HG03378 (cell line): ENCODE measurements at regions not wholly inside any gene's neighbourhood (a gene's known extent, or its start where the extent isn't known, plus 50 kb on each side); places are given as distances from the start of the nearest gene placed in this dataset.
"Not testable (repeated sequence)": the region's sequence is repeated elsewhere in the genome, so short reads cannot be mapped to it uniquely, and the experiment has no call there.

Experiments used
- ATAC-seq: cut with Tn5 transposase; IDR thresholded peaks from one replicate; pipeline ENCODE4 v1.9.1; 2021; ENCODE audit warnings: mild to moderate bottlenecking, moderate library complexity; ENCODE audit not compliant: unreplicated experiment

DNA sequence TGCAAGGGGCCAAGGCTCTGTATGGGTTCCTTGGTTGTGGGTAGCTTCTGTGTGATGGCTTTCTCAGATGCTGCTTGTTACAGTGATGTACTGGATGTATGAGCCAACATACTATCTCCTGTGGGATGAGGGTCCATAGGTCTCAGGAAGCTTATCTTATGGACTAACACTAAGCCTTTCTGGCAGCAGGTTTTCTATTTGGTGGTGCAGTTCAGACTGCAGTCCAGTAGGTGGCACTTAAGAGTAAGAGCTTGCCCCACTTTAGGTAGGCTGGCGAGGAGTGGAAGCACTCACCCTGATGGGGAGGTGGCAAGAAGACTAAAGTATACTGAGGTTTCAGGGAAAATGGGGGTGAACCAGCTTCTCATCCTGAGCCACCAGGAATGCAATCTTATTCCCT, 306.7 kb upstream of the MAOA start:
- peak; percentile 66 for ATAC-seq

DNA sequence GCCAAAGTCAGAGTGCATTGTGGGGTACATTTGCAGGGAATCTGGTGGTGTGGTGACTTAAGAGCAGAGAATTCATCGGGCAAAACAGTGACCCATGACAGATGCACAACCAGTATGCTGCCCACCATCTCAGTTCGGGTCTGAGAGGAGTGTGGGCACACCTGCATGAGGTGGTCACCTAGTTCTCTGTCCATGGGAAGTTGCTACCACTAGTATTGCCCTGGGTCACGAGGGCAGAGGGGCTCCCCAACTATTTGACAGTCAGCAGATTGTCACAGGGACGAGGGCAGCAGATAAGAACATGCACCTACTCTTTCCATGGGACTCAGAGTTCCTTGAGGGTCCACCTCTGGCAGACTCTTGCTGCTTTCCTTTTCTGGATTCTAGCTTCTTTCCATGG, 305.2 kb upstream of the MAOA start:
- no peak for ATAC-seq

DNA sequence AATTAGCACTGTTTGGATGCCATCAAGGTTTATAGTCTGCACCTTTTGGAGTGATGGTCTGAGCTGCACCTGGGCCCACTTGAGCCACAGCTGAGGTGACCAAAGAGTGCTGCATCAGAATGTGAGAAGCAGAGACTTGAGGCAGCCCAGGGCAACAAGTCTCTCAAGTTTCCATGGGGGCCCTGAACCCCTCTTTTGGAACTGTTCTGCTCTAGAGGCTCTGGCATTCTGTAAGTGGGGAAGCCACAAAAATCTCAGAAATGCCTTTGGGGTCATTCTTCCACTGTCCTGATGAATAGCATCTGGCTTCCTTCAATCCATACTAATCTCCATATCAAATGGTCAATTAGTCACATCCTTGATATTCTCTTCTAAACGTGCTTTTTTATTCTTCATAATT, 298.4 kb upstream of the MAOA start:
- ATAC-seq = no peak

- no peak for ATAC-seq
These were observed 283.1 kb upstream of the MAOA start for GRCh38 chrX:43373032-43373431.

DNA sequence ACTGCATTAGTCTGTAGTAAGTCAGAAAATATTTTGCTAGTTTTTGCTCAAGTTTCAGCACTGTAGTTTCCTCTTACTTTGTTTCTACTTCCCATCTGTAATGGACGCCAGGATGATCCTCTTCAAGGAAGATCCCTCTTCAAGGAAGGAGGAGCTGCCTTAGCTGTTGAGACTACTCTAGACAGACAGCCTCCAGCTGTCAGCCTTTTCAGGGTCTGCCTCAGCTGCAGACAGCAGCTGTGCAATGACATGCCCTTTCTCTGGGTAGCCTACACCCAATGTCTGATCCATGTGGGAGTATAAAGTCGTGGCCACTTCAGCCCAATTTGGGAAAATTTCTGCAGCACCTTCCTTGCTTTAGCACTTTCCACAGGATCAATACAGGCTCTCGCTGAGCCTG, 281.0 kb upstream of the MAOA start:
- no peak for ATAC-seq

DNA sequence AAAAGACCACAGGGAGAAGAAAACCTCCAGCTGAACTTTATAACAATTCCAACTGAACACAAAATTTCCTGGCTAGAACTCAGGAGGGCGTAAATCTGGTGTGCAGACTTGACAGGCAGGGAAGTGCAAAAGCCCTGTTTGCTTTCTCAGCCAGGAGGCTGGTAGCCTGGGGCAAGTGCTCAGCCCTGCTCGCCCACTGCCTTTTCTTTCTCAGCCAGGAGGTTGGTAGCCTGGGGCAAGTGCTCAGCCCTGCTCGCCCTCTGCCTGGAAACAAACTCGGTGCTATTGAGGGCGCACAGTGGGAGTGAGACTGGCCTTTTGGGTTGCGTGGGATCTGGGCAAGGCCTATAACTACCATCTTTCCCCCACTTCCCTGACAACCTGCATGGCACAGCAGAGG, 275.4 kb upstream of the MAOA start:
- ATAC-seq = no peak

DNA sequence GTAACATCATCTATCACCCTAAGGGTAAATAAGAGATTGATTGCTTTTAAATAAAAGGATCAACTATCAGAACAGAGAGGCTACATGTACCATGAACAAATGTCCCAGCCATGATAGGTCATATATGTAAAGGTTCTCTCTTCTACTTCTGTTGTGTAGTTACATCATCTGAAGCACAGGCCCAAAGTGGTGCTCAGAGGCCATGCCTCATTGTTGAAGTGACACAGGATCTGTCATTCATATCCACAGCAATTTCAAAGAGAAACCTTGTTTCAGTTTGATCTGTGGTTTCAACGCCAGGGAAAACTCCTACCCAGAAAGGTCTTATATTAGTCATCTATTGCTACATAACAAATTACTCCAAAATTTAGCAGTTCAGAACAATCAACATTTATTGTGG, 269.2 kb upstream of the MAOA start:
- ATAC-seq = no peak

DNA sequence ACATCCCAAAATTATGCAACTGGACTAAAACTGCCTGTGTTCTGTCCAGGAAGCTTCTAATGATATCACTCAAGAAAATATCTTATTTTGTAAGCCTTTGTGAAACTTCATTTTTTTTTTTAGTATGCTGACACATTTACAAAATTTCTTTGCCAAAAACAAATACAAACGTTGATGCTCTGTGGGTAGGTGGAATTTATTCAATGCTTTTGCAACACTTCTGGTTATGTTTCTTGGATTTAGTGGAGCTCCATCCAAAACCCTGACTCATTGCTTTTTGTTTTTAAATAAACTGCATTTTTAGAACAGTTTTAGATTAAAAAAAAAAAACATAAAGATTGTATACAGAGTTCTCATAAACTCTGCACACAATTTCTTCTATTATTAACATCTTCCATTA, 250.9 kb upstream of the MAOA start:
- ATAC-seq = no peak

DNA sequence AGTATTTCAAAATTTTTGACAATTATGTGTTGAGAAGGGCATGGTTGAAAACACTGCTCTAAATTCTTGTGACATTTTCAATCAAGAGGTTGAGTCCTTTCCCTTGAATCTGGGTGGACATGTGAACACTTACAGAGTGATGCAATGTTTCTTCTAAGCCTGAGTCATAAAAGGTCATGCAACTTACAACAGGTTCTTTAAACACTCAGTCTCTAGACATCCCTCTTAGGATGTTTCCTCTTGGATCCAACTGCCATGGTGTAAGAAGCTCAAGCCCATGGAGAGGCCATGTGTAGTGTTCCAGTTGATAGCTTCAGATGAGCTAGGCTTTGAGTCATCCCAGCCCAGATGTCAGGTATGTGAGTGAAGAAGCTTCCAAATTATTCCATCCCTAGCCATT, 232.2 kb upstream of the MAOA start:
- no peak for ATAC-seq

GRCh38 chrX:43436517-43436916, 219.6 kb upstream of the MAOA start:
- ATAC-seq = no peak

GRCh38 chrX:43446752-43447151, 209.3 kb upstream of the MAOA start:
- no peak for ATAC-seq

- no peak for ATAC-seq
These were observed 207.4 kb upstream of the MAOA start for GRCh38 chrX:43448688-43449087.

DNA sequence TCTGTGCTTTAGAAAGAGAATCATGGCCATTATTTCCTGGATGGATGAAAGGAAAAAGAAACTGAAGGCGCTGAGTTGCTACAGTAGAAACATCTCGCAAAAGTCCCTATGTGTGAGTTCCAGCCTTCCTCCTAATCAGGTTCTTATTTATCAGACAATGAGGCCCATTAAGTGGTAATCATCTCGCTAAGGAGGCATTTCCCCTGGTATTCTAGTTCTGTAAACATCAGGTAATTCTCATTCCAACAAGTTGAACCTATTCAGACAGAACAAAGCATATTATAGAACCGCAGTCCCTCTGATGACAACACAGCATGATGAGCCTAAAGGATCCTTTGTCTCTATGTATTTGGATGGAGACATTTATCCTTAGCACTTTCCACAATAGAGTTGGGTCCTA, 205.7 kb upstream of the MAOA start:
- ATAC-seq = no peak

DNA sequence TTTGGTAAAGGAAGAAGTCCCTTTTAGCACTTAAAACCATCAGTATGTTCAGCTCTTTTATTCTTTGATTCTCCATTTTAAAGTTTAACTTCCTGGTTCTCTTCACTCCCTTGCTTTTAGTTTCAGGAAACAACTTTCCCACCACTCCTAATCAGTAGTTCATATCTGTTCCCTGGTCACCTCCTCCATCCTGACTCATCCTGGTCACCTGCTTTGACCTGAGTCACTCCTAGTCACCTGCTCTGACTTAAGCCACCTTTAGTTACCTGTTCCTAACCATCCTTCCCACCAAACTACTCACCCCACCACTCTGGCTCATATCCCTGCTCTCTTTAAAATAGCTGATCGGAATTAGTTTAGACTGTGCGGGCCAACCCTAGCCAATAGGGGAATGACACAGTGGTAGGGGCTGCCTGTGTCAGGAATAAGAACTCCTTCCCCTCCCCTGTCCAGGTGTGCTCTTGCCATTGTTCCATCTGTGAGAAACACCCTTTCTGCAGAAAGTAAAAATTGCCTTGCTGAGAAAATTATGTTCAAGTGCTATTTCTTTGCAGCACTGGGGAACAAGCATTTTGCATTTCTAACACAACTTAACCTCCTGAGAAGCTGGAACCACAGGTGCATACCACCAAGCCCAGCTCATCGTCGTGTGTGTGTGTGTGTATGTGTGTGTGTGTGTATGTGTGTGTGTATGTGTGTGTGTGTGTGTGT, 204.0 kb upstream of the MAOA start:
- ATAC-seq = not testable (repeated sequence)

DNA sequence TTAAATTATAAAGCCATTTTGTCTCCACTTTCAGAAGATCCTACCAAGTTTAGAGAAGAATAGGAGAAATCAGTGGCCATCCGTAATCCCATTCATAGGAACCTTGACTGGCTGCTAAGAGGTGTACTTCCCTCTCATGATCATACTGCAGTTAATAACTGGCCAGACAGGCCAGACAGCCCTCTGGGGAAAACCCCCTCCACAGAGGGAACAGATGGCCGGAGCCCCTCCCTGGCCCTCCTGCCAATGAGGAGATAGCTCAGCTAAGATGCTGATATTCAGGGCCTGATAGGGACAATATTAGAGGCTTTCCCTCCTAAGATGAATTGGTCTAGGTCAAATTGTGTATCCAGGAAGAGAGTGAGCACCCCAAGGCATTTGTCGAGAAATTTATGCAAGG, 200.0 kb upstream of the MAOA start:
- ATAC-seq = no peak

DNA sequence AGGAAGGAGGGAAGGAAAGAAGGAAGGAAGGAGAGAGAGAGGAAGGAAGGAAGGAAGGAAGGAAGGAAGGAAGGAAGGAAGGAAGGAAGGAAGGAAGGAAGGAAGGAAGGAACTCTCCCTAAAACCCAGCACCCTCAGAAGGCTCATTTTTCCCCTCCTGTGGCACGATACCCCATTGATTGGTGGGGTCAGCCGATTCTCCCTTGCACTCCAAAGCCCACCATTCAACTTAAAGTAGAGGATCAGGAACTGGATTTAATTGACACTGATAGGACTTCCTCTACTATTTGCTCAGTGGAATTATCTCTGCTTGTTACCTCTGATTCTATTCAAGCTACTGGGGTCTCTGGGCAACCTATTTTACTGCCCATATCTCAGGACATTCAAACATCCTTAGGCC, 199.2 kb upstream of the MAOA start:
- no peak for ATAC-seq

GRCh38 chrX:43467608-43468234, 188.4 kb upstream of the MAOA start:
- no peak for ATAC-seq

DNA sequence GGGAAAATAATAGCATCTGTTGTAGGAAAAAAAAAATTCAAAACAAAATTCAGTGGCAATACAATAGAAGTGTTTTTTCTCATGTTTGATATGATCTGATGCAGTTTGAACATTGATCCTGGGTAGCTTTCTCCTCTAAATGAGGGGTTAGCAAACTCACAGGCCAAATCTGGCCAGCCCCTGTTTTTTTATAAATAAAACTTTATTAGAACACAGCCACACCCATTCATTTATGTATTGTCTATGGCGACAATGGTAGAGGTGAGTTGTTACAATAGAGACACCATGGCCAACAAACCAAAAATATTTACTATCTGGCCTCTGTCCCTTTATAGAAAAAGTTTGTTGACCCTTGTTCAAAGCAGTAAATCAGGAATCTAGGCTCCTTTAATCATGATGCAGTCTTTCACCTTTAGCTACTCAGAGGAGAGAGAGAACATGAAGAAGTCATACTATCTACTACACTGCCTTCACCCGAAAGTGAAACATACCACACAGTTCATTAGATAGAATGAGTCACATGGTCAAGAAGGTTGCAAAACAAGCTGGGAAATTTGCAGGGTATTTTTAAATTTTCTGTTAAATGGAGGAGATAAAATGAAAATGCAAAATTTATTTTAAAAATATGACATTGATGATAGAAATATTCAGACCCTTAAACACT, 186.6 kb upstream of the MAOA start:
- no peak for ATAC-seq

- no peak for ATAC-seq
These were observed 181.8 kb upstream of the MAOA start for GRCh38 chrX:43474321-43474720.

DNA sequence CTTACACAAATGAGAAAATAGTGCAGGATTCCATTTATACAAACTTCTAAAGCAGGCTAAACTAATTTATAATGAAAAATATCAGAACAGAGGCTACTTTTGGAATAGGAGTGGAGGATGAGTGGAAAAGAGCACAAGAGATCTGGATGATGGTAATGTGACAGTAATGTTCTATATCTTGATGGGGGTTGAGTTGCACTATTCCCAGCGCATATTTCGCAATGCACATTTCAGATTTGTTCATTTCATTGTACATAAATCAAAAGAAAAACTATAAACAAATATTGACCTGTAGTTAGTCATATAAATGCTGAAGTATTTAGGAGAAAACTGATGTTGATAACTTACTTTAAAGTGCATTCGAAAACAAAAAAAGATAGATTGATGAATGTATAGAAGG, 177.0 kb upstream of the MAOA start:
- ATAC-seq = no peak

- no peak for ATAC-seq
These were observed 176.2 kb upstream of the MAOA start for GRCh38 chrX:43479850-43480249.

DNA sequence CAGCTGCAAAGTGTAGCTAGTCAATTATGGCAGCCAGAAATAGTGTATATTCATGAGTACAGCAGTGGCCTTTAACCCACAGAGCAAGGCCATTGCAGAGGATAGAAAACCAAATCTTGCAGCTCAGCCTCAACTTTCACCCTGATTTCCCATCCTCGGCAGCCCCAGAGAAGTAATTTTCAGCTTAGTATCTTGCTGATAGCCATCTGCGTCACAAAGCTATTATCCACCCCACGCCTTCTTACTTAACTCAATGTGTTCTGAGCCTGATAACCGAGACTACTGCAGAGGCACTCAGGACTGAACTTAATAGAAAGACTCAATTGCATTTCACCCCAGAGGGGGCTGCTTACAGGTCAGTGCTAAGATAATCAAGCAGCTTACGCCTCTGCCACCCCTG, 174.5 kb upstream of the MAOA start:
- ATAC-seq = no peak
